ENCODE measurements at regions not wholly inside any gene's neighbourhood (a gene's known extent, or its start where the extent isn't known, plus 50 kb on each side); places are given as distances from the start of the nearest gene placed in this dataset.

DNA sequence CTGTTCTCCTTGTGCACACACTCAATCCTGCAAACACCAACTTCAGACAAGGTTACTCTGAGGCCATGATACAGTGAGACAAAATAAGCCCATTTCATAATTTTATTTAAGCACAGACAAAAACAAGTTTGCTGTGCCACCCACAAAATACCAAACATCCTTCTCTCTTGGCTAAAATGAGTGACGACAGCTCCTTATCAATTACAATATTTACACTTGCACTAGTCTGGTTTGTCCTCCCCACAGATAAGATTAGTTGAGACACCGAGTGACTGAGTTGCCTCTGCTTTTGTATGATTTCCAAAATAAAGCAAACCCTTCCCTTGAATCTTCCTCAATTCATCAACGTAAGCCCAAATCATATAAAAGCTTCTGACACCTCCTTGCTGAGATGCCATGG is 233.5 kb upstream of the ATP10A start:
- TF ChIP-seq, protein P1, sequence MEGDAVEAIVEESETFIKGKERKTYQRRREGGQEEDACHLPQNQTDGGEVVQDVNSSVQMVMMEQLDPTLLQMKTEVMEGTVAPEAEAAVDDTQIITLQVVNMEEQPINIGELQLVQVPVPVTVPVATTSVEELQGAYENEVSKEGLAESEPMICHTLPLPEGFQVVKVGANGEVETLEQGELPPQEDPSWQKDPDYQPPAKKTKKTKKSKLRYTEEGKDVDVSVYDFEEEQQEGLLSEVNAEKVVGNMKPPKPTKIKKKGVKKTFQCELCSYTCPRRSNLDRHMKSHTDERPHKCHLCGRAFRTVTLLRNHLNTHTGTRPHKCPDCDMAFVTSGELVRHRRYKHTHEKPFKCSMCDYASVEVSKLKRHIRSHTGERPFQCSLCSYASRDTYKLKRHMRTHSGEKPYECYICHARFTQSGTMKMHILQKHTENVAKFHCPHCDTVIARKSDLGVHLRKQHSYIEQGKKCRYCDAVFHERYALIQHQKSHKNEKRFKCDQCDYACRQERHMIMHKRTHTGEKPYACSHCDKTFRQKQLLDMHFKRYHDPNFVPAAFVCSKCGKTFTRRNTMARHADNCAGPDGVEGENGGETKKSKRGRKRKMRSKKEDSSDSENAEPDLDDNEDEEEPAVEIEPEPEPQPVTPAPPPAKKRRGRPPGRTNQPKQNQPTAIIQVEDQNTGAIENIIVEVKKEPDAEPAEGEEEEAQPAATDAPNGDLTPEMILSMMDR (conservative IDR thresholded peaks at IDR 0.05; ENCODE audit: low read depth, low read length), result no peak
- H3K4me3 ChIP-seq (ENCODE audit: low read depth, low read length), result no peak overlapping the region
- no peak for DNase-seq (ENCODE audit: low read depth)

DNA sequence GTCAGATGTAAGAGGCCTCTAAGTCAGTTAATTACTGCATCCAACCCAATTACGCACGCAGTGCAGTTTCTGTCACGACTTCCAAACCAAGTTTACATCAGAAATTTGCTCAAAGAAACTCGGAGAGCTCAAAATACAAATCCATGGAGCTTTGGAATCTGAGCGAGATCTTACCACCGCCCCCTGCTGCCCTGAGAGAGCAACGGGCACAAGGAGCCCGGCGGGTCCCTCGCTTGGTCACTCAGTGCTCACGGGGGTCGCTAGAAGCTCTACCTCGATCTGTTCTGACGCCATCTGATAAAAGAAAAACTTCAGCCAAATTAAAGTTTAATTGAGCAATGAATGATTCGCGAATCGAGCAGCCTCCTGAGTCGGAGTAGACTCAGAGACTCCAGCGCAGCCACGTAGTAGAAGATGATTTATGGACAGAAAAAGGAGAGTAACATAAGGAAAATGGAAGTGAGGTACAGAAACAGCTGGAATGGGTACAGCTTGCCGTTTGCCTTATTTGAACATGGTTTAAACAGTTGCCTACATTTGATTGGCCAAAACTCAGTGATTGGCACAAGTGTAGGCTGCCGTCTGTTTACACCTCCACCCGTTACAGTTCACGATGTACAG is 232.7 kb upstream of the ATP10A start:
- no peak overlapping the region for H3K4me3 ChIP-seq (ENCODE audit: low read depth, low read length)
- DNase-seq (ENCODE audit: low read depth), result no peak
- TF ChIP-seq, protein P1 (conservative IDR thresholded peaks at IDR 0.05; ENCODE audit: low read depth, low read length), result no peak

GRCh38 chr15:26091184-26091583 is 228.1 kb upstream of the ATP10A start:
- no peak overlapping the region for H3K4me3 ChIP-seq (ENCODE audit: low read depth, low read length)
- TF ChIP-seq, protein P1 (conservative IDR thresholded peaks at IDR 0.05; ENCODE audit: low read depth, low read length), result no peak
- no peak for DNase-seq (ENCODE audit: low read depth)

DNA sequence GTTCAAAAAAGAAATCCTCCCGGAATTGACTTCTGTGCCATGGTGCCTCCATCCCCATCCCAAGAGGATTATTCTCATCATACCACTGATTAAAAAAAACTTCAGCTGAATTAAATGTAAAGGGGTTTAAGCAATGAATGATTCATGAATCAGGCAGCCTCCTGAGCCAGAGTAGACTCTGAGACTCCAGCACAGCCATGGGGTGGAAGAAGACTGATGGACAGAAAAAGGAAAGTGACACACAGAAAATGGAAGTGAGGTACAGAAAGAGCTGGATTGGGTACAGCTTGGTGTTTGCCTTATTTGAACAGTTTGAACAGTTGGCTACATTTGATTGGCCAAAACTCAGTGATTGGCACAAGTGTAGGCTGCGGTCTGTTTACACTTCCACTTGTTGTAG is 224.8 kb upstream of the ATP10A start:
- DNase-seq (ENCODE audit: low read depth), result no peak

DNA sequence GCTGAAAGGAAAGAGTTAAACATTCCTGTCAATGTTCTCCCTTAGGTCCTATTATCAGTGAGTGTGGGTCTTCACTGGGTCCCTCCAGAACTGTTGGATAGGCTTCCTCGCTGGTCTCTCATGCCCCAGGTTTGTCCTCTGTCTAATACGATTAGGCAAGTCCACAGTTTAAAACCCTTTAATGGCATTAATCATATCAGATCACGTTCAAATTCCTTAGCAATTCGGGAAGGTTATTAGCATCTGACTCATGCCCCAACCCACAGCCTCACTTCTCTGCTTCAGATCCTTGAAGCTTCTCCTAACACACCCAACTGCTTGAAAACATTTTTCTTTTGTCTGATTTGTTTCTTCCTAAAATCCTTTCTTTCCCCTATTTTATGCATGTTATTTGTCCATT is 224.3 kb upstream of the ATP10A start:
- TF ChIP-seq, protein P1 (conservative IDR thresholded peaks at IDR 0.05; ENCODE audit: low read depth, low read length), result no peak
- DNase-seq (ENCODE audit: low read depth), result no peak
- no peak overlapping the region for H3K4me3 ChIP-seq (ENCODE audit: low read depth, low read length)

More for the DNA sequence above, 224.8 kb upstream of the ATP10A start:
- H3K4me3 ChIP-seq (ENCODE audit: low read depth, low read length), result no peak overlapping the region
- TF ChIP-seq, protein P1 (conservative IDR thresholded peaks at IDR 0.05; ENCODE audit: low read depth, low read length), result no peak

DNA sequence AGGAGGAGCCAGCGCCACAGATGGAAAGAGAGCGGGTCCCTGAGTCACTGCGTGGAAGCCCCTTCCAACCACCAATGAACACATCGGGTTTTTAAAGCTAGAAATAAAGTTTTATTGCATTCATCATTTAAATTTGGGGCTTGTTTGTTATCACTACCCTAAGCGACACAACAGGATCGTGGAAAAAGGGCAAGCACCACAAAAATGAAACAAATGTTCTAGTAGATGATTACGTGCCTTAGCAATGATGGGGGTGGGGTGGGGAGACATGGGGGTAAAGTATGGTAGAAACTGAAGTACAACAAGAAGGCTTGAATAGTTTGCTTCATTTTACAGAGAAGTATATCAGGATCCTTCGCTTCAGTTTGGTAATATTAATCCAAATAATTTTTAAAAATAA is 221.6 kb upstream of the ATP10A start:
- H3K4me3 ChIP-seq (ENCODE audit: low read depth, low read length), result no peak overlapping the region
- TF ChIP-seq, protein P1 (conservative IDR thresholded peaks at IDR 0.05; ENCODE audit: low read depth, low read length), result no peak
- DNase-seq (ENCODE audit: low read depth), result no peak

GRCh38 chr15:26083896-26084295 is 220.8 kb upstream of the ATP10A start:
- TF ChIP-seq, protein P1 (conservative IDR thresholded peaks at IDR 0.05; ENCODE audit: low read depth, low read length), result no peak
- DNase-seq (ENCODE audit: low read depth), result no peak
- no peak overlapping the region for H3K4me3 ChIP-seq (ENCODE audit: low read depth, low read length)
